ENCODE measurements at regions not wholly inside any gene's neighbourhood (a gene's known extent, or its start where the extent isn't known, plus 50 kb on each side); places are given as distances from the start of the nearest gene placed in this dataset.
"Not testable (repeated sequence)": the region's sequence is repeated elsewhere in the genome, so short reads cannot be mapped to it uniquely, and the experiment has no call there.

GRCh38 chr6:51184046-51184445 is 365.4 kb downstream of the TFAP2B start:
- no peak for TF ChIP-seq CTCF (IDR thresholded peaks at IDR 0.05; ENCODE audit: insufficient read depth, low read depth, low read length)
- CTCF ChIA-PET: no interaction called here
- POLR2A ChIA-PET: interaction anchor here (0.5 kb wide), 1 partner anchor 196 kb away, joined by 3 read pairs; no protein-coding TSS in a partner anchor
- no peak overlapping the region for H3K4me3 ChIP-seq (ENCODE audit: low read depth, low read length)
- DNase-seq (ENCODE audit: low read depth): no peak
- no peaks in the 10 kb centered on the region for H3K27me3 ChIP-seq (ENCODE audit: control insufficient read depth, insufficient read depth, low read length)
- no peaks in the 10 kb centered on the region for H3K36me3 ChIP-seq (ENCODE audit: control insufficient read depth, insufficient read depth, low read length)

DNA sequence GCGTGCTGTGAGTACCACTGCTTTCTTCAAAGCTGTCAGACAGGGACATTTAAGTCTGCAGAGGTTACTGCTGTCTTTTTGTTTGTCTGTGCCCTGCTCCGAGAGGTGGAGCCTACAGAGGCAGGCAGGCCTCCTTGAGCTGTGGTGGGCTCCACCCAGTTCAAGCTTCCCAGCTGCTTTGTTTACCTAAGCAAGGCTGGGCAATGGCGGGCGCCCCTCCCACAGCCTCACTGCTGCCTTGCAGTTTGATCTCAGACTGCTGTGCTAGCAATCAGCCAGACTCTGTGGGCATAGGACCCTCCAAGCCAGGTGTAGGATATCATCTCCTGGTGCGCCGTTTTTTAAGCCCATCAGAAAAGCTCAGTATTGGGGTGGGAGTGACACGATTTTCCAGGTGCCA is 374.5 kb downstream of the TFAP2B start:
- CTCF ChIA-PET: interaction anchor here (0.6 kb wide), 1 partner anchor 261 kb away, joined by 3 read pairs; no protein-coding TSS in a partner anchor
- H3K4me3 ChIP-seq (ENCODE audit: low read depth, low read length); POLR2A ChIA-PET; H3K27me3 ChIP-seq (ENCODE audit: control insufficient read depth, insufficient read depth, low read length); DNase-seq (ENCODE audit: low read depth); H3K36me3 ChIP-seq (ENCODE audit: control insufficient read depth, insufficient read depth, low read length): not testable (repeated sequence)

GRCh38 chr6:51199105-51199552 is 380.5 kb downstream of the TFAP2B start:
- no peak overlapping the region for H3K4me3 ChIP-seq (ENCODE audit: low read depth, low read length)
- CTCF ChIA-PET: interaction anchor here (1.0 kb wide), 1 partner anchor 15 kb away, joined by 4 read pairs; no protein-coding TSS in a partner anchor
- no peaks in the 10 kb centered on the region for H3K36me3 ChIP-seq (ENCODE audit: control insufficient read depth, insufficient read depth, low read length)
- TF ChIP-seq CTCF (IDR thresholded peaks at IDR 0.05; ENCODE audit: insufficient read depth, low read depth, low read length): no peak
- H3K27me3 ChIP-seq (ENCODE audit: control insufficient read depth, insufficient read depth, low read length): no peaks in the 10 kb centered on the region
- DNase-seq (ENCODE audit: low read depth): no peak
- POLR2A ChIA-PET: no interaction called here

GRCh38 chr6:51199733-51200260 is 381.1 kb downstream of the TFAP2B start:
- ChIA-PET POLR2A (no interaction called here), CTCF (interaction anchor here (1.0 kb wide), 1 partner anchor 15 kb away, joined by 4 read pairs; no protein-coding TSS in a partner anchor)
- Histone ChIP-seq H3K4me3 (ENCODE audit: low read depth, low read length) (no peak overlapping the region), H3K36me3 (ENCODE audit: control insufficient read depth, insufficient read depth, low read length) (no peaks in the 10 kb centered on the region), H3K27me3 (ENCODE audit: control insufficient read depth, insufficient read depth, low read length) (no peaks in the 10 kb centered on the region)
- DNase-seq (ENCODE audit: low read depth): no peak
- TF ChIP-seq CTCF (IDR thresholded peaks at IDR 0.05; ENCODE audit: insufficient read depth, low read depth, low read length): no peak

DNA sequence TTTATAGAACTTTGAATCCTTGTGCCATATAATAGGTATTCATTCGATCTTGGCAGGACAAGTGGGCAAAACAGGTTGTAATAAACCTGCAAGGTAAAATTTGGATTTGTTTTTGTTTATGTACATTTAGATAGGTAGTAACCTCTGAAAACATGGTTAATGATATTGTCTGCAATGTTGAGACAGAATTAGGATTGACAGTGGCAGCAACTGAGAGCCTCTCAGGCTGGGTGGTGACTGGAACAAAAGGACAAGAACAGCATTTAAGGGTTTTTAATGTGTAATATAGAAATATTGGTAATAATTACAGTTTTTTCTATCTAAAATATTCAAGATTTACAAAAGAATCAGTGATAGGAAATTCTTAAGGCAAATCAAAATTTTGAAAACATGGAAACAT is 382.0 kb downstream of the TFAP2B start:
- Histone ChIP-seq H3K27me3 (ENCODE audit: control insufficient read depth, insufficient read depth, low read length) (no peaks in the 10 kb centered on the region), H3K36me3 (ENCODE audit: control insufficient read depth, insufficient read depth, low read length) (no peaks in the 10 kb centered on the region), H3K4me3 (ENCODE audit: low read depth, low read length) (no peak overlapping the region)
- CTCF ChIA-PET: no interaction called here
- no peak for DNase-seq (ENCODE audit: low read depth)
- TF ChIP-seq CTCF (IDR thresholded peaks at IDR 0.05; ENCODE audit: insufficient read depth, low read depth, low read length): no peak
- POLR2A ChIA-PET: no interaction called here

- H3K4me3 ChIP-seq (ENCODE audit: low read depth, low read length): not testable (repeated sequence)
These were observed 384.0 kb downstream of the TFAP2B start for GRCh38 chr6:51202653-51203052.

More at GRCh38 chr6:51202653-51203052, 384.0 kb downstream of the TFAP2B start:
- DNase-seq (ENCODE audit: low read depth); CTCF ChIA-PET; H3K27me3 ChIP-seq (ENCODE audit: control insufficient read depth, insufficient read depth, low read length); H3K36me3 ChIP-seq (ENCODE audit: control insufficient read depth, insufficient read depth, low read length); POLR2A ChIA-PET: not testable (repeated sequence)

Measured in BJ (cell line).